Activated naive CD8-positive, alpha-beta T cell (primary cell): ENCODE measurements at regions not wholly inside any gene's neighbourhood (a gene's known extent, or its start where the extent isn't known, plus 50 kb on each side); places are given as distances from the start of the nearest gene placed in this dataset.
A peak's percentile ranks its signal among the peaks of the same experiment; 100 is the strongest.
"Not testable (repeated sequence)": the region's sequence is repeated elsewhere in the genome, so short reads cannot be mapped to it uniquely, and the experiment has no call there.

Experiments used
- H3K27ac Mint-ChIP-seq: one replicate; pipeline ENCODE4 v1.8.0; 2021; ENCODE audit warnings: mixed read lengths
- H3K27me3 Mint-ChIP-seq: one replicate; pipeline ENCODE4 v1.8.0; 2021; ENCODE audit warnings: mixed read lengths
- H3K36me3 Mint-ChIP-seq: one replicate; pipeline ENCODE4 v1.8.0; 2021; ENCODE audit warnings: mixed read lengths
- H3K4me1 Mint-ChIP-seq: one replicate; pipeline ENCODE4 v1.8.0; 2021; ENCODE audit warnings: low read depth, mixed read lengths
- H3K4me3 Mint-ChIP-seq: one replicate; pipeline ENCODE4 v1.8.0; 2021; ENCODE audit warnings: mild to moderate bottlenecking, mixed read lengths
- H3K9me3 Mint-ChIP-seq: one replicate; pipeline ENCODE4 v1.8.0; 2021; ENCODE audit warnings: low read depth, mixed read lengths

DNA sequence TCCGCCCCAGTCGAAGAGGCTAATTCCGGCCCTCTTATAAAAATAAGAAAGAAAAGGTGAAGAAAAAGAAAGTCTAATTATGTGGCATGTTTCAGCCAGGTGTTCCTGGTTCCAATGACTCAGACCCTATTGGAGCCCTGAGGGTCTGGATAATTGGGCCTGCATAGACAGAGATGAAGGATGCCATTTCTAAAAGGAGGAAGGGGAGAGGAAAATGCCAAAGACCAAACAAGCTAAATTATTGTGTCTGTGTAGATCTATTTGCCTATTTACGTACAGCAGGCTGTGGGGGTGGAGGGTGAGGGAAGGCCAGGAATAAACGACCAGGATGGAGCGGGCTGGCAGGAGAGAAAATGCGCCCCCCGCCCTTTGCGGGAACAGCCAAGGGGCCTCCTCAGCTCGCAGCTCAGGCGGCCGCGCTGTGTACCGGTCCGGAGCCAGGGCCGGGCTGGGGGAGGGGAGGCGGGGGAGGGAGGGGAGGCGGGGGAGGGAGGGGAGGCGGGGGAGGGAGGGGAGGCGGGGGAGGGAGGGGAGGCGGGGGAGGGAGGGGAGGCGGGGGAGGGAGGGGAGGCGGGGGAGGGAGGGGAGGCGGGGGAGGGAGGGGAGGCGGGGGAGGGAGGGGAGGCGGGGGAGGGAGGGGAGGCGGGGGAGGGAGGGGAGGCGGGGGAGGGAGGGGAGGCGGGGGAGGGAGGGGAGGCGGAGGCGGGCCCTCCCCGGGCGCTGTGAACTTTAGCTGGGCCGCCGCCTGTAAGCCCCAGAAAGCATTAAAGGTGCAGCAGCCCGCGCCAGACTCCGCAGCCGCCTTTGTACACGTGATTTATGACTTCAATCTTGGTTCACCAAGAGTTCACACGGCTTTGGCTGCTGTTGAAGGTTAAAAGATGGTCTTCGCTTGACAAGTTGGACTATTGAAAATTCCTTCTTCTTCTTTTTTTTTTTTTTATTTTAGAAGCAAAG is 113.0 kb upstream of the FOXD4L5 start:
- not testable (repeated sequence) for H3K9me3 Mint-ChIP-seq

DNA sequence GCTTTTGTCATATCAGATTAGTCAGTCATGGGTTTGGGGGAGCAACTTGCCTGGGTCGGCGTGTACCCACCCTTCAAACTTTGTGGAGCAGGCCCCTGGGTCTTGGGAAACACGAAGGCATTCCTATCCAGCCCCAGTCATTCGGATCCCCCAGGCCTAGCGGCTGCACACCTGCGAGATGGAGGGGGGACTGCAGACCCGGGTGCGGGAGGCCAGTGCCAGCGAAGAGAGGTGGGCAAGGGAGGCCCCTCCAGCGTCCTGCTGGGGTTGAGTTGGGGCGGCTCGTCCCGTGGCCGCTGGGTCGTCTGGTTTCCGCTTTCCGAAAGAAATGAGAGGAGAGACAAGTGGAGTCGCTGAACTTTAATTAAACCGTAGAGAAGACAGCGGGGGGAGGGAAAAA is 112.2 kb upstream of the FOXD4L5 start:
- H3K4me1 Mint-ChIP-seq, H3K27ac Mint-ChIP-seq, H3K36me3 Mint-ChIP-seq, H3K27me3 Mint-ChIP-seq, H3K4me3 Mint-ChIP-seq, H3K9me3 Mint-ChIP-seq: not testable (repeated sequence)

More for the DNA sequence above, 113.0 kb upstream of the FOXD4L5 start:
- H3K4me1 Mint-ChIP-seq, H3K27ac Mint-ChIP-seq, H3K36me3 Mint-ChIP-seq, H3K27me3 Mint-ChIP-seq, H3K4me3 Mint-ChIP-seq: not testable (repeated sequence)

DNA sequence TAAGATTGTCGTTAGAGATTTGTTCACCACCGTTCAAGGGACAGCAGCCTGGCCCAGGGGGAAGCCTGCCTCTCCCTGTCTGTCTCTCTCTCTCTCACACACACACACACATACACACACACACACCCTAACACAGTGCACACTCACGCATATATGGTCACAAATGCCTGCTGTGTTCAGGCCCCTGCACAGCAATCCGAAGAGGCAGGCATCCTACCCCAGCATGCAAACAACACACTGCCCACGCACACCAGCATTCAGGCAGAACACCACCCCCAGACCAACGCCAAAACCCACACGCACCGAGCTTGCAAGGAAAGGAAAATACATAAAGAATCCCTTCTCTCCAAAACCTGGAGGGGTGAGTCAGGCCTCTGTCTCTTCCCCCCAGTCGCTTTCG is 111.6 kb upstream of the FOXD4L5 start:
- H3K27ac Mint-ChIP-seq, H3K9me3 Mint-ChIP-seq, H3K36me3 Mint-ChIP-seq, H3K27me3 Mint-ChIP-seq, H3K4me3 Mint-ChIP-seq, H3K4me1 Mint-ChIP-seq: not testable (repeated sequence)

DNA sequence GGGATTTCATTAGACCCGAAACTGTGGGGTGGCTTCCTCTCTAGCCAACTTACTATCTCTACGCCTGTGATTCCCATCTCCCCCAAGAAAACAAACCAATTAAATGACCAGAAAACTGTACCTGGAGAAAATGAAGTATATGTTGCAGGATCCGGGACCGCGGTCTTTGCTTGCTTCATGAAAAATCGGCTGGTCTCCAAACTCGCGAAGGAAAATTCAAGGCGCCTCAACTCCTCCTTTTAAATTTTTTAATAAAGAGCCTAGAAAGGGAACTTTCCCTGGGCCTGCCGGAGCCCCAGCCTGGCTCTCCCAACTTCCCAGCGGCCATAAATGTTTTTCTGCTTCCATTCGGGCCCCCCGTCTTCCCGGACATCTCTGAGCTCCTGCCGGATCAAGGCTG is 110.8 kb upstream of the FOXD4L5 start:
- H3K9me3 Mint-ChIP-seq, H3K36me3 Mint-ChIP-seq, H3K4me3 Mint-ChIP-seq, H3K27ac Mint-ChIP-seq, H3K27me3 Mint-ChIP-seq, H3K4me1 Mint-ChIP-seq: not testable (repeated sequence)

DNA sequence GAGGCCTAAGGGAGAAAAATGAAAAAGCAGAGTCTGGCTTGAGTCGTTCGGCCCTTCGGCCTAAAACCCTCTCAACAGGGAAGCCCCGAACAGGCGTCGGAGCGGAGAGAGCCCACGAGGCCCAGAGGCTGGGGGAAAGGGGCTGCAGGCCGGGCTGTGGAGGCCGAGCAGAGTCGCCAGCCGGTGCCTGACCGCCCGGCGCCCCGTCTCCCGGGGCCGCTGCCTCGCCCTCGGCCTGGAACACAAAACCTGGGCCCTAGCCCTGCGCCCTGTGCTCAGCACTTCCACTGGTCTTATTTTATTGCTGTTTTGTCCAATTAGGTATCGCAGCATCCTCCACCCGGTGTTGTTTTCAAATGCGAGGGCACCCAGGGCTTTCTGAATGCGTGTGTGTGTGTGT is 110.1 kb upstream of the FOXD4L5 start:
- not testable (repeated sequence) for H3K4me1 Mint-ChIP-seq, H3K27ac Mint-ChIP-seq, H3K9me3 Mint-ChIP-seq, H3K27me3 Mint-ChIP-seq, H3K4me3 Mint-ChIP-seq, H3K36me3 Mint-ChIP-seq

DNA sequence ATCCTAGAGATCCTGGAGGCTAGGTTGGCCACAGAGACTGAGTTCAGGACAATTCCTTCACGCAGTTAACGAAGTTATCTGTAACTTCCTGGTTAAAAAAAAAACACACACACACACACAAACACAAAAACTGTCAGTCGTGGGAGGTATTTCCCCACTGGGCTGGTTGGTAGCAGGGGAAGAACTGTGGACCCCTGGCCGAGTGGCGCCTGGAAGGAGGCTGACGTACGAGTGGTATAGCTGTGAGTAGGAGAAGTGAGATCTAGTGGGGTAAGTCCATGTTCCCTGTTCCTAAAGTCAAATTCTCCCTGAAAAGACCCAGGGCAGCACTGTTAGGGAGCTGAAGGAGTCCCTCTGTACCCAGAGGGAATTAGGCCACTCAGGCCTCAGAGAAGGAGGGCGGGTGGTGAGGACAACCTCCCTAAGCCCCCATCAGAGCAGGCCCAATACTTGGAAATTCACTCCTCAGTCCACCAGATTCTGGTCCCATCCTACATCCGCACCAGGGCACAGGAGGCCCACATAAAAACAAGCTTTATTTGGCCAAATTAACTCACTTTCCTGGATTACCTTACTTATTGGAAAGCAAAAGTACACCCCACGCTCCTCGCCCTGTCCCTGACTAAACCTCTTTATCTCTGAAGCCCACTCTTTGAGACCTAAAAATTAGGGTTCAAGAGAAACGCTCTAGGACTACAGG is 108.3 kb upstream of the FOXD4L5 start:
- not testable (repeated sequence) for H3K4me3 Mint-ChIP-seq, H3K9me3 Mint-ChIP-seq, H3K27me3 Mint-ChIP-seq, H3K36me3 Mint-ChIP-seq, H3K4me1 Mint-ChIP-seq, H3K27ac Mint-ChIP-seq

DNA sequence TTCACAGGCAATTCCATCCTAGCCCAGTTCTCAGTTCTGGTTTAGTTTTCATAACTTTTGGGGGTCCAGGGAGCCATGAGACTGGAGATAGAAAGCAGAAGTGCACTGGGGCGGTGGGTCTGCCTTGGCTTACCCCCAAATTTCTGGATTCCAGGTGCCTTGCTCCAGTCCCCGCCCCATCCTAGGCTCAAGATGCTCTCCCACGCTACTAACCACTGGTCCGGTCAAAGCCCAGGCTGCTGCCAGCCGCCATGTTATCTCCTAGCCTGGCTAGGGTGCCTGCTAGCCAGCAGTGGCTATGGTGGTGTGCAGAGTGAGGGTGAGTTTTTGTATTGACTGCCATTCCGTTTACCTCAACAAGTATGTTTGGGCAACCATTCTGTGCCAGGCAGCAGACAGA is 107.6 kb upstream of the FOXD4L5 start:
- not testable (repeated sequence) for H3K27ac Mint-ChIP-seq, H3K4me1 Mint-ChIP-seq, H3K27me3 Mint-ChIP-seq, H3K4me3 Mint-ChIP-seq, H3K9me3 Mint-ChIP-seq, H3K36me3 Mint-ChIP-seq

DNA sequence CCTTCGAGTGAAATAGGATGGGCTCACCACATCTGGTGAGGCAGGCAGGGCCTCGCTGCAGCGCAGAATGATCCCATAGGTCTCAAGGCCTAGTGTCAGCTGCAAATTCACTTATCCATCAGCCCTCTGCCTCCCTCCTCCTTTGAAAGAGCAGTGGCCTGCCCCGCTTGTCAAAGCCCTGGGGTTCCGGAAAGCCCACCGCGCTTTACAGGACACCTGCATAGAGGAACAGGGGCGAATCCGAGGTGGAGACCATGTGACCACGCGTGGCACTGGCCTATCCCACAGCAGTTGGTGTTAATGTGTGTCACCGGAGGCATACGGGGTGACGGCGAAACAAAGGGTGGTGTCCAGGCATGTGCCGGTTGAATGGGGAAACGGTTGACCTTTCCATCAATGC is 104.7 kb upstream of the FOXD4L5 start:
- H3K36me3 Mint-ChIP-seq, H3K27me3 Mint-ChIP-seq, H3K4me1 Mint-ChIP-seq, H3K27ac Mint-ChIP-seq, H3K4me3 Mint-ChIP-seq, H3K9me3 Mint-ChIP-seq: not testable (repeated sequence)

DNA sequence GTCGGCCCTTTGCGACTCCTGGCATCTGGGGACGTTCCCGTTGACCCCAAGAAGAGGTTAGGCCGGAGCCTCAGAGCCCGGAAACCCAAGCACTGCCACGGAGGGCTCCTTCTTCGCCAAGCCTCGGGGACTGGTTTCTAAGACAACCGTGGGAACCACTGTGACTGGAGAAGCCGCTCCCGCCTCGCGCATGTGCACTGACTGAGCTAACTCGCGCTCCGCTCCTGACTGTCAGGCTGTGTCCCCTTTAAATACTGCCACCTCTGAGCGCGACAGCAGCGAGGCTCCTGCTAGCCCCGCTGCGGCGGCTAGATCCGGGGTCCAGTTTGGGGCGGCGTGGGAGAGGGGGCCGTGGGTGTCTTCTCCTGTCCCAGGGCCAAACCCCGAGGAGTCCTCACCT is 104.2 kb upstream of the FOXD4L5 start:
- H3K27ac Mint-ChIP-seq, H3K9me3 Mint-ChIP-seq, H3K4me1 Mint-ChIP-seq, H3K36me3 Mint-ChIP-seq, H3K4me3 Mint-ChIP-seq, H3K27me3 Mint-ChIP-seq: not testable (repeated sequence)

DNA sequence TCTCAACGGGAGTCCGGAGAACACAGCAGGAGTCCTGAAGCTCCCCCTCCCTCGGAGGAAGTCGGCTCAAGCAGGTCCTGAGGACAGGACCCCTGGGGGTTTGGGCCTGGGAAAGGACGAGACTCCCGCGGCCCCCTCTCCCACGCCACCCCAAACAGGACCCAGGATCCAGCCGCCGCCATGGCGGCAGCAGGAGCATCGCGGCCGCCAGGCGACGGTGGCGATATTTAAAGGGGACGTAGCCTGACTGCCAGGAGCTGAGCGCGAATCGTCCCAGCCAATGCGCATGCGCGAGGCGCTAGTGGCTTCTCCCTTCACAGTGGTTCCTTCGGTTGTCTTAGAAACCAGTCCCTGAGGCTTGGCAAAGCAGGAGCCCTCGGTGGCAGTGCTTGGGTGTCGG is 101.7 kb upstream of the FOXD4L5 start:
- not testable (repeated sequence) for H3K27ac Mint-ChIP-seq, H3K36me3 Mint-ChIP-seq, H3K9me3 Mint-ChIP-seq, H3K4me1 Mint-ChIP-seq, H3K27me3 Mint-ChIP-seq
- H3K4me3 Mint-ChIP-seq: peak overlapping the region; percentile 44

DNA sequence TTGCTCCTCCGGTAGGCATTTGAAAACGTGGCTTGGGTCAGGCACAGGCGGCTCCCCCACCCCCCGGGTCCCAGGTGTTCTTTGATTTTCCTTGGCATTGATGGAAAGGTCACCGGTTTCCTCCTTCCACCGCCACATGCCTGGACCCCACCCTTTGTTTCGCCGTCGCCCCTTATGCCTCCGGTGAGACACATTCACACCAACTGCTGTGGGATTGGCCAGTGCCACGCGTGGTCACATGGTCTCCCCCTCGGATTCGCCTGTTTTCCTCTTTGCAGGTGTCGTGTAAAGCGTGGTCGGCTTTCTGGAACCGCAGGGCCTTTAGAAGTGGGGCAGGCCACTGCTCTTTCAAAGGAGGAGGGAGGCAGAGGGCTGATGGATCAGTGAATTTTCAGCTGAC is 101.2 kb upstream of the FOXD4L5 start:
- not testable (repeated sequence) for H3K4me3 Mint-ChIP-seq, H3K27ac Mint-ChIP-seq, H3K4me1 Mint-ChIP-seq, H3K27me3 Mint-ChIP-seq, H3K9me3 Mint-ChIP-seq, H3K36me3 Mint-ChIP-seq

DNA sequence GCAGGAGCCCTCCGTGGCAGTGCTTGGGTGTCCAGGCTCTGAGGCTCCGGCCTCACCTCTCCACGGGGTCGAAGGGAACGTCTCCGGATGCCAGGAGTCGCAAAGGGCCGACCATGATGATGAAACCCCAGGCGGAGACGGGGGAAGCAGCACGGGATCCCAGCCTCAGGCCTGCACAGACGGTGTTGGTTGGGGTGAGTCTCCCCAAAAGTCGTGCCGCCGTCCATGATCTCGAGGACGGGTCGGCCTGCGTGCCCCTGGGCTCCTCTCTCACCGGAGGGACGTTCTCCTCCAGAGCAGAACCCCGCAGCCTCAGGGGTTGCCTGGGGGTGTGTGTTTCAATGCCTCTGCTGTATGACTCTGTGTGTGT is 100.6 kb upstream of the FOXD4L5 start:
- H3K27me3 Mint-ChIP-seq, H3K4me3 Mint-ChIP-seq, H3K9me3 Mint-ChIP-seq, H3K36me3 Mint-ChIP-seq, H3K4me1 Mint-ChIP-seq, H3K27ac Mint-ChIP-seq: not testable (repeated sequence)

DNA sequence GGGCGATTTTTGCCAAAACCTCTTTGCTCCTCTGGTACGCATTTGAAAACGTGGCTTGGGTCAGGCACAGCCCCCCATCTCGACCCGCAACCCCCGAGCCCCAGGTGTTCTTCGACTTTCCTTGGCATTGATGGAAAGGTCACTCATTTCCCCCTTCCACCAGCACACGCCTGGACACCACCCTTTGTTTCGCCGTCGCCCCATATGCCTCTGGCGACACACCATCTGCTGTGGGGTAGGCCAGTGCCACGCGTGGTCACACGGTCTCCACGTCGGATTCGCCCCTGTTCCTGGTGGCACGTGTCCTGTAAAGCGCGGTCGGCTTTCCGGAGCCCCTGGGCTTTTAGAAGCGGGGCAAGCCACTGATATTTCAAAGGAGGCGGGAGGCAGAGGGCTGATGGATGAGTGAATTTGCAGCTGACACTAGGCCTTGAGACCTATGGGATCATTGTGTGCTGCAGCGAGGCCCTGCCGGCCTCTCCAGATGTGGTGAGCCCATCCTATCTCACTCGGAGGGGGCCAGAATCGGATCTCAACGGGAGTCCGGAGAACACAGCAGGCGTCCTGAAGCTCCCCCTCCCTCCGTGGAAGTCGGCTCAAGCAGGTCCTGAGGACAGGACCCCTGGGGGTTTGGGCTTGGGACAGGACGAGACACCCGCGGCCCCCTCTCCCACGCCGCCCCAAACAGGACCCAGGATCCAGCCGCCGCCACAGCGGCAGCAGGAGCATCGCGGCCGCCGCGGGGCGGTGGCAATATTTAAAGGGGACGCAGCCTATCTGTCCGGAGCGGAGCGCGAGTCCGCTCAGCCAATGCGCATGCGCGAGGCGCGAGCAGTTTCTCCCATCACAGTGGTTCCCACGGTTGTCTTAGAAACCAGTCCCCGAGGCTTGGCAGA is 100.0 kb upstream of the FOXD4L5 start:
- not testable (repeated sequence) for H3K4me3 Mint-ChIP-seq, H3K27me3 Mint-ChIP-seq, H3K36me3 Mint-ChIP-seq, H3K27ac Mint-ChIP-seq, H3K4me1 Mint-ChIP-seq, H3K9me3 Mint-ChIP-seq

DNA sequence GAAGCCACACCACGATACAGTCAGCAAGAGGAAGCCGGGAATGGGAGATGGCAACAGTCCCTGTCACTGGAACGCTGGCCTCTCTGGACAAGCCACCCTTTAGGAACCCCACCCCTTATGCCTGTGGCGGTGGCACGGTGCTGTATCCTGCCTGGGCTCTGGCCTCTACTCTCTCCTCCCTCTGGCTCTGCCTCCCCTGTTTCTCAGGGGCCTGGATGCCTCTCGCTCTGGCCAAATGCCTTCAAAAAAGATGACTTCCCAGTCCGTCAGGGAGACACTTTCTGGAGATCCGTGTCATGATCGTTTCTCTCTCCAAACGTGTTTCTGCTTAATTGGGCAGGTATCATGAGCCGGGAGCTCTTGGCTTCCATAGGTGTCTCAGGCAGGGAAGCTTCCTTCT is 99.1 kb upstream of the FOXD4L5 start:
- H3K4me1 Mint-ChIP-seq, H3K9me3 Mint-ChIP-seq, H3K36me3 Mint-ChIP-seq, H3K4me3 Mint-ChIP-seq, H3K27me3 Mint-ChIP-seq, H3K27ac Mint-ChIP-seq: not testable (repeated sequence)

DNA sequence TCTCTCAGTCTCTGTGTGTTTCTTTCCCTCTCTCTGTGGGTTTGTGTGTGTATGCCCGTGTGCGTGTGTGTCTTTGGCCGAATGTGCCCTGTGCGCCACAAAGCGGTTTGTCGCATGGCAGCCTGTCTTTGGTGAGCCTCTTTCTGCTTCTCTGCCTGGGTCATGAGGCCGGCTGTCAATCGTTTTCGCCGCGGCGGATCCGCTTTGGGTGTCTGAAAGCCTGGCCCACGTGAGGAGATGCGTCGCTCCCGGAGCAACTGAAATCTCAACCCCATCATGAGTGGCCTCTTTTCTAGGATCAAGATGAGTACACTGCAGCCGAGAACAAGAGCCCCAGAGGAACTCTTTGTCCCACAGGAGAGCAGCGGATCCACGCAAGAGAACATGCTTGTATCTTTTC is 98.6 kb upstream of the FOXD4L5 start:
- not testable (repeated sequence) for H3K36me3 Mint-ChIP-seq, H3K4me3 Mint-ChIP-seq, H3K4me1 Mint-ChIP-seq, H3K27me3 Mint-ChIP-seq, H3K27ac Mint-ChIP-seq, H3K9me3 Mint-ChIP-seq
